Forelimb muscle (tissue), 1 donor: ENCODE measurements at regions not wholly inside any gene's neighbourhood (a gene's known extent, or its start where the extent isn't known, plus 50 kb on each side); places are given as distances from the start of the nearest gene placed in this dataset.
"Not testable (repeated sequence)": the region's sequence is repeated elsewhere in the genome, so short reads cannot be mapped to it uniquely, and the experiment has no call there.

Experiments used
- DNase-seq: peaks from one replicate; pipeline ENCODE4 v3.0.0-alpha.2; 2013; ENCODE audit warnings: low read depth

DNA sequence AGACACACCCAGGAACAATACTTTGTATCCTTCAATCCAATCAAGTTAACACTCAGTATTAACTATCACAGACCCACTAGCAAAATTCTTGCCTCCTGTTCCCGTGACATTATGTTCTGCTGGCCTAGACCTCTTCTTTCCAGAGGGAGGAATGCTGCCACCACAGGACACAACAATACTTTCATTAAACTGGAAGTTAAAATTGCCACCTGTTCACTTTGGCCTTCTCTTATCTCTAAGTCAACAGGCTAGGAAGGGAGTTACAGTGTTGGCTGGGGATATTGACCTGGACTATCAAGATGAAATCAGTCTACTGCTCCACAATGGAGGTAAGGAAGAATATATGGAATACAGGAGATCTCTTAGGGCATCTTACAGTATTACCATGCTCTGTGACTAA lies 1000.4 kb upstream of the GBE1 start:
- no peak for DNase-seq

DNA sequence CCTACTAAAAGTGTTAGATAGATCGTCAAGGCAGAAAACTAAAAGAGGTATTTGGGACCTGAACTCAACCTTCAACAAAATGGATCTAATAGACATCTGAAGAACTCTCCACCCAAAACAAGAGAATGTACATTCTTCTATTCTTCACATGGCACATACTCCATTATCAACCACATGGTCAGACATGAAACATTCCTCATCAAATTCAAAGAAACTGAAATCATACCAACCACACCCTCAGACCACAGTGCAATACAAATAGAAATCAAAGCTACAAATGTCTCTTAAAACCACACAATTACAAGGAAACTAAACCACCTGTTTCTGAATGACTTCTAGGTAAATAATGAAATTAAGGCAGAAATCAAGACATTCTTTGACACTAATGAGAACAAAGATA lies 984.1 kb upstream of the GBE1 start:
- DNase-seq = no peak

DNA sequence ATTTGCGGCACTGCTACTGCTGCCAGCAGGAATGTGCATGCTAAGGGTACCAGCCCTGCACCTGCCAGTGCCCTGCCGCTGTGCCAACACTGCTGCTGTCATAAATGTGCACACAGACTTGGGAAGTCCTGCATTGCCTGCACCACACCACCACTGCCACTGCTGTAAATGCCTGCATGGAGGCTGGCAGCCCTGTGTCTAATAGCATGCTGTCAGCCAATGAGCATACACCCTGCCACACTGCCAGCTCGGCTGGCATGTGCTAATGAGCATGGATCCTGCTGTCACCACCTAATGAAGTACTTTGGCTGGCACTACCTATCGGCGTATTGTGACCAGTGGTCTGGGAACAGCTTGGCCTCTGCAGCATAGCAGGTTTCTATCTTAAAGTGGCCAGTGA lies 981.8 kb upstream of the GBE1 start:
- no peak for DNase-seq

DNA sequence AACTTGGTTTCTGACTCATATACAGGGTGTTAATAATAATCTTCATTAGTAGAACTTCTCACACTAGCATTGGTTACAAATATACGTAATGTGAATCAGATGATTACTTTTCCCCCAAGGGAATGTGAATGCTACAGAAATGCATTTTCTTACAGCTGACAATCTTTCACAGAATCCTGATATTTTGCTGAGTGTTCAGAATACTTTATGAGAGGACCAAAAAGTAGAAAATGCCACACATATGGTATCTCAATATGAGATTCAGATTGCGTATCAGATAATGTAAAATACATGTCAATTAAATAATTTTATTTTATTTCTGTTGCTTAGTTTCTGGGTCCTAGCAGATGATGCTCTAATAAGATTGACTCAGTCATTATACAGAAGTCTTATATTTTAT lies 979.9 kb upstream of the GBE1 start:
- DNase-seq = no peak

DNA sequence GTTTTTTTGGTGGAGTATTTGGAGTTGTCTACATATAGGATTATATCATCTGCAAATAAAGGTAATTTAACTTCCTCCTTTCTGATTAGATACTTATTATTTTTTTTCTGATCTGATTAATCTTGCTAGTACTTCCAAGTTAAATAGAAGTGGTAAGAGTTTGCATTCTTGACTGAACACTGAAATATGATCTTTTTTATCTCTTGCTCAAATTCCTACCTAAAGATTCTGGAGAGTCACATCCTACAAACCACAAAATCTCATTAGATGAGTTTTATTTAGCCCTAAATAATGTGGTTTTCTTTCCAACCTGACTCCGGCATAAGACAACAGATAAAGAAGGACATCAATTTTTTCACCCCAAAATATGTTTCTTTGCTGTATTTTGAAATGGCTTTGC lies 977.9 kb upstream of the GBE1 start:
- no peak for DNase-seq

DNA sequence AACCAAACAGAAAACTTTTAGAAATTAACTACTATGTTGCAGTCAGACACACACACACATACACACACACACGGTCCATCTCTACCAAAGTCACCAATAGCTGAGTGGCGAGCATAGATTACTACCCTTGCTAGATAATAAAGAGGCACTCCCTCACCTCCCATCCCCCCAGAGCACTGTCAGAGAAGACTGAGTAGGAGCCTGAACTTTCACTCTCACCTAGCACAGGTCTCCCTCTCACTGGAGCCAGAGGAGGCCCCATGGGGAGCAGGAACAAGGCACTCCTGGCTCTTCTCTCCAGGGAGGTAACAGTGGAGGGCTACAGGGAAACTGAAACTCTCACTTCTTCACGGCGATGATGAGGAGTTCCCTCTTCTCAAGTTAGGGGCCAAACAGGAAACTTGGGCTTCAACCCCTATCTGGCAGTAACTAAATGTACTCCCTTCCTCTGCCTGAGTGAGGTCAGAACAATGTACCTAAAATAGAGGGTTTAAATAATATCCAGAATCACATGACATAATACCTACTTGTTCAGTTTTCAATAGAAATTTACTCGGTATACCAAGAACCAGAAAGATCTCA lies 975.3 kb upstream of the GBE1 start:
- no peak for DNase-seq

DNA sequence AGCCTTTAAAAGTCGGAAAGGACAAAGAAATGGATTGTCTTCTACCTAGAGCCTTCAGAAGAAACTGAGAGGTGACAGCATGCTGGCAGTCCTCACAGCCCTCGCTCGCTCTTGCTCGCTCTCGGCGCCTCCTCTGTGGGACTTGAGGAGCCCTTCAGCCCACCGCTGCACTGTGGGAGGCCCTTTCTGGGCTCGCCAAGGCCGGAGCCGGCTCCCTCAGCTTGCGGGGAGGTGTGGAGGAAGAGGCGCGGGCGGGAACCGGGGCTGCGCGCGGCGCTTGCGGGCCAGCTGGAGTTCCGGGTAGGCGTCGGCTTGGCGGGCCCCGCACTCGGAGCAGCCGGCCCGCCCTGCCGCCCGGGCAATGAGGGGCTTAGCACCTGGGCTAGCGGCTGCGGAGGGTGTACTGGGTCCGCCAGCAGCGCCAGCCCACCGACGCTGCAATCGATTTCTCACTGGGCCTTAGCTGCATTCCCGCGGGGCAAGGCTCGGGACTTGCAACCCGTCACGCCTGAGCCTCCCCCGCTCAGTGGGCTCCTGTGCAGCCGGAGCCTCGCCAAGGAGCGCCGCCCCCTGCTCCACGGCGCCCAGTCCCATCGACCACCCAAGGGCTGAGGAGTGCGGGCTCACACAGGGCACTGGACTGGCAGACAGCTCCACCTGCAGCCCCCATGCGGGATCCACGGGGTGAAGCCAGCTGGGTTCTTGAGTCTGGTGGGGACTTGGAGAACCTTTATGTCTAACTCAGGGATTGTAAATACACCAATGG lies 953.8 kb upstream of the GBE1 start:
- no peak for DNase-seq

DNA sequence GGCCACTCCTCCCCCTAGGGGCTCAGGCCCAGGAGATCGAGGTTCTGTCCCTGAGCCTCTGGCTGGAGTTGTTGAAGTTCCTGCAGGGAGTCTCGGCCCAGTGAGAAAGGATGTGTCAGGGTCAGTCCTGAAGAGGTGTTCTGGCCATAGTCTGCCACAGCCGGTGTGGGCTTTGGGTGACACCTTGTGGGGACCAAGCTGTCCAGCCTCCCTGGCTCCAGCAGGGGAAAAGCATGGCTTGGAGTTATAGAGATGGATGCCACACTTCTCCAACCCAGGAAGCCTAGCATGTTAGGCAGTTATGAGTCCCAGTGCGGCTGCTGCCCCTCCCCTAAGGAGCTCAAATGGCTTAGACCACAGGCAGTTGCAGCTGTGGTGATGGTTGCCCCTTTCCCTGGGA lies 945.6 kb upstream of the GBE1 start:
- DNase-seq = no peak

DNA sequence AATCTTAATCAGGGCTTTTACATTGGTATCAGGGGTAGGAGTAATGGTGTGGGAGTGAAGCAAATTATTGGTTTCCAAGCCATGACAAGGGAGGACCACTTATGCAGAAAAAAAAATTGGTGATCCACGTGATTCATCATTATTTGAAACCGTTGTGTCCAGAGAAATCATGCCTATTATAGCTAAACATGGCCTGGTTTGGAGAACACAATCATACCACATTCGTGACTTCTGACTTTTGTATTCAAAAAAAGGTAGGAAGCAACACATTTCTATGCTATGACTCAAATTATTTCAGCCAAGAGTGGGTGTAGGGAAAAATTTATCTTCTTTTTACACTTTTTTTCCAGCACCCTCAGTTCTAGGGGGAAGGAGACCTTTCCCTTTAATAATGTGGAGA lies 924.3 kb upstream of the GBE1 start:
- DNase-seq = no peak

DNA sequence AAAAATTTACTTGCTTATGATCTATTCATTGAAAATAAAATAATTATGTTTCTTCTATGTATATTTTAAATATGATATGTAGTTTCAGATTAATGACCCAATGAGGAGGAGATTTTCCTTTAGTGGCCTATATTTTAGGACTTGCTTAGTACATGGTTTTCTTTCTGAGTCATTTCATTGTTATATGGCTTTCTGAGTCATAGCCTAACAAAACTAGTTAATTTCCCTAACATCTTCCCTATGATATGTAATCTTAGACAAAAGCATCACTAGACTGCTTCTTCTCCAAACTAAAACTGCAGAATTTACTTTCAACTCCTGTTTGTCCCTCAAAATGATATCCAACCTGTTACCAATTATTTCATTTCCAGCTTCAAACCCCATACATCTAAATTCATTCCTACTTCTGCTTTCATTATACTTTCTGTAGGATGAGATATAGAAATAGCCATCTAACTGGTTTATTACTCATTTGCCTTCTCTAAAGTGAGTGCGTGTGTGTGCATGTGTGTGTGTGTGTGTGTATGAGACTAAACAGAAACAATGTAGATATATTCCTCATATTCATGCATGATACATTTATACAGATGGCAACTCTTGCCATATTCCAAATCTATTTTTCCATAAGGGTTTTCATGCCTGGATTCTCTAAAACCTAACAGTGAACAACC lies 915.0 kb upstream of the GBE1 start:
- DNase-seq = no peak

DNA sequence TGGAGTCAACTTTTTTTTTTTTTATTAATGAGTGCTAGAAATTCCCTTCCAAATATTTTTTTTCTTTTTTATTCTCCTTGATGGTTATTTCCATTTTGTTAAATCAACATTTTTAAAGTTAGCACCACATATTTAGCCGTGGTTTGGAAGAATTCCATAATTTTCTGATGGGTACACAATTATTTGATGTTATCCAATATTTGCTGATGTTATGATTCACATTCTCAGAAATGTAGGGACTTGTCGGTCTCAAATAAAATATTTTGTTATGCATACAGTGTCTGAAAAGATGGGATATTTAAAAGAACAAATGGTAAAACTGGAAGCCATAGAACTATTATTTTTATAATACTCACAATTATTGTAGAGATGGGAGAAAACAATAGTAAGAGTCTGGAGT lies 911.5 kb upstream of the GBE1 start:
- no peak for DNase-seq

DNA sequence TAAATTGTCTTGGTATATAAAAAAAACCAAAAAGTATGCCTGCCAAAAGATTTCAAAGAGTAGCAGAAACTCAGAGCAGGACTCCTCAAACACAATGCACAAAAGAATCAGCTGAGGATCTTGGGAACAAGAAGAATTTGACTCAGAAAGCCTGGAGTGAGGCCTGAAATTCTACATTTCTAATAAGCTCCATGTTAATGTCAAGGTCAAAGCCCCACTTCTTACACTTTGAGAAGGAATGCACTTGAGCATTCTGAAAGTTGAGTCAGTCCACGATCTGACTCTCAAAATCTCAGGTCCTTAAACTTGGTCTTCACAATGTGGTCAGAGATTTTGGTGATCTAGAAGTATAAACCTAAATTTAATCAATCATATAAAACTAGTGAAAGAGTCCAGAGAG lies 910.0 kb upstream of the GBE1 start:
- no peak for DNase-seq

DNA sequence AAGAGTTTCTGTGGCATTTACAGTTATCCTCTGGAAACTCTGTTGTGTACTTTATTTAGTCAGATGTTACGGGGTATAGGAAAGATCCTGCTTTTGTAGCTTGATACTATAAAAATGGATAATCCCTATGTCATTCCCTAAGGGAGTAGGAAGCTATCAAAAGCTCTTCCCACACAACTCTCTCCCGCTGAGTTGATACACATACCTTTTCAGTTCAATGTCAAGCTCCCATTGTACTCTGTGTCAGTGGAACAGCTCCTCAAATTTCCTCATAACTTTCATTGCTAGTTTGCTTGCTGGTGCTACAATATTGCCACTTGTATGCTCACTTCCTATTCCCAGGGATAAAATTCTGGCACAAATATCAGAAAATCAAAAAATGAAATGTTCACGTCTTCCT lies 893.3 kb upstream of the GBE1 start:
- DNase-seq = no peak

DNA sequence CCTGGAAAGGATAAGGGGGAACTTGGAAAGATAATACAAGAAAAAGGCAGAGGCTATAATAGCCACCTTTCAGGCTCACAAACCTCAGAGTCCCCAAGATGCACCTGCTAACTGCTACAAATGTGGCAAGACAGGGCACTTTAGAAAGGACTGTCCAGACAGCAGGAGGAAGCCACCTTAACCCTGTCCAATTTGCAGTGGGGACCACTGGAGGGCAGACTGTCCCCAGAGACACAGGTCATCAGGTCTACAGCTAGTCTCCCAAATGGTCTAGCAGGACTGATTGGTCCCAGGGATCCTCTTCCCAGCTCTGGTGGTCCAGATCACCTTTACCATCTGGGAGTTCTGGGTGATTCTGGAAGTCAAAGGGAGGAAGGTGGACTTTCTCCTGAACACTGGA lies 882.5 kb upstream of the GBE1 start:
- DNase-seq = no peak

DNA sequence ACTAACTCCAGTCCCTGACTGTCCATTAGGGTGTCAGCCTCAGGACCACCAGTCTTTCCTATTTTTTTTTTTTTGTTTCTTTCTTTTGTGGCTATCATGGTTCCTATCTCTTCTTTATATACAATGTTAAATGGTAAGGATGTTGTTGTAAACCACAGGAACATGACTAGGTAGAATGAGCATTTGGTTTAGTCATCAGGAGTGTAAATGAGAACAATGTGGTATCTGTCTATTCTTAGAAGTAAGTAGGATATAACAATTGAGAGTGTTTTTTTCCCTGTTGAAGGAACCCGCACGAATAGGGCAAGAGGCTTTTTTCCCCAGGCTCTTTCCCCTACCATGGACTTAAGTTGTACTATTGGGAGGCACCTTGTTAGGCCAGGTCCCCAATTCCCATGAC lies 880.3 kb upstream of the GBE1 start:
- DNase-seq = no peak

DNA sequence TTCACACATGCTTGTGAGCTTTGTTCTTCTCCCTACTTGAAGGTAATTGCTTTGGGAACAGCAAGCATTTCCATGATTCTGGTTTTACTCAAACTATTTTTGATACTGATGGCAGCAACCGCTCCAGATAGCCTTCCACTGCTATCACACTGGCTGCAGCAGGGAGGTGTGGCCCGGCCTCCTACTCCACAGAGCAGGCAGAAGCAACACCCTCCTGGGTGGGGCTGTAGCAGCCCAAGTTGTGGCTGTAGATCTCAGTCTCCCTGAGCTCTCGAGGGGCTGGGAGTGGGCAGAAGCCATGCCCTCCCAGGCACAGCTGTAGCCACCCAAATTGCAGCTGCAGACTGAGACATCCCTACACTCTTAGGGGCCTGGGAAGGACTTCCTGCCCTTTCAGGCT lies 878.8 kb upstream of the GBE1 start:
- DNase-seq = no peak

DNA sequence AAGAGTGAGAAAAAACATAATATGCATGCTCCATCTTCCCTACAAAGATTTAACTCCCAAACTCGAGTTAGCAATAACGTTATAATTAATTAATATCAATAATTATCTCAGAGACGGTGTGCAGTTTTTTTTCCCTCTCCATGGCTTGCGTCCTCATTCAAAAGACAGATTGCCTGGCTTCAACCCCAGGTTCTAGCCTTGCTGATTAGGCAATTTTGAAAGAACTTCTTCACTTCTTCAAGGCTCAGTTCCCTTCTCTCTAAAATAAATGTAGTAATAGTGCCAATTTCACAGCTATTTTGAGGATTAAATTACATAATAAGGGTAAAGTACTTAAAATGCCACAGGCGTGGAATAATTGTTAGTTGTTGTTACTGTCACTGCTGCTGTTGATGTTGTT lies 876.1 kb upstream of the GBE1 start:
- DNase-seq = no peak

DNA sequence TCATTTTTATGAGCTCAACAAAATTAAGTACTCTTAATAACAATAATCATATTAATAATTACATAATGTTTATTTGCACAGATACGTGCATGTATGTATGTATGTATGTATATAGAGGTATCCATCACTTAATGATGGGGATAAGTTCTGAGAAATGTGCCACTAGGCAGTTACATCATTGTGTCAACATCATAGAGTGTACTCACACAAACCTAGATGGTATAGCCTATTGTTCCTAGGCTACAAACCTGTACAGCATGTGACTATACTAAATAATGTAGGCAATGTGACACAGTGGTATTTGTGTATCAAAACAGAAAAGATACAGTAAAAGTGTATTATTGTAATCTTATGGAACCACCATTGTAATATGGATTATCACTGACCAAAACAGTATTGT lies 874.7 kb upstream of the GBE1 start:
- DNase-seq = no peak

DNA sequence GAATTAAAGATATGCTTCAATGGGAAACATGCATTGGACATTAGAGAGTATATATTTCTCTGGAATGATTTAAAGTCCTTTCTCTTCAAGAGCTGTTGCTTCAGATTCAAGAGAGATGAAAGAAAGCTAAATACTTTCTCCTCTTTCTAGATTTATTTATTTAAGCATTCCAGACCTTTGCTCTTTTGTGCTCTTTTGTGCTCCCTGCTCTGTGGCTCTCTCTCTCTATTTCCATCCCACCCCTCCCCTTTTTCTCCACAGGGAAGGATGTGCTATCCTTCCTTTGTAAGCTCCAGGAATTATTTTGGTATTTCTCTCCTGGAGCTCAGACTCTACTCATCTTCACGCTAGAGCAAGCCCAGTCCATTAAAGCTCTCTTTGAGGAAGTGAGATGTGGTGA lies 871.9 kb upstream of the GBE1 start:
- DNase-seq = no peak

DNA sequence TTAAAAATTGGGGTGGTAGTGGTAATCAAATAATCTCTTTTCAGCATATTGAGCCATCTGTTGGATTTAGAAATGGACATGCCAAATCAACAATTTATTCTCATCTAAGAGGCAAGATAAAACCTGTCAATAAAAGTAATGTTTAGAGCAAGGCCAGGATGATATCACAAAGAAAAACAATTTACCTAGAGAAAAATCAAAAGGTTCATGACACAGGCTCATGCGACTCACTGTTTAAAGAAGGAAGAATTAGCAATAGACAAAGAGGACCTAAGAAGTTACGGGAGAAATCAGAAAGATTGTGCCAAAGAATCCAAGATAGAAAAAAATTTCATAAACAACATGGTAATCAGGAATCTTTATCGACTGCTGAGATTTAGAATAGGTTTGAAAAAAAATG lies 868.5 kb upstream of the GBE1 start:
- no peak for DNase-seq

DNA sequence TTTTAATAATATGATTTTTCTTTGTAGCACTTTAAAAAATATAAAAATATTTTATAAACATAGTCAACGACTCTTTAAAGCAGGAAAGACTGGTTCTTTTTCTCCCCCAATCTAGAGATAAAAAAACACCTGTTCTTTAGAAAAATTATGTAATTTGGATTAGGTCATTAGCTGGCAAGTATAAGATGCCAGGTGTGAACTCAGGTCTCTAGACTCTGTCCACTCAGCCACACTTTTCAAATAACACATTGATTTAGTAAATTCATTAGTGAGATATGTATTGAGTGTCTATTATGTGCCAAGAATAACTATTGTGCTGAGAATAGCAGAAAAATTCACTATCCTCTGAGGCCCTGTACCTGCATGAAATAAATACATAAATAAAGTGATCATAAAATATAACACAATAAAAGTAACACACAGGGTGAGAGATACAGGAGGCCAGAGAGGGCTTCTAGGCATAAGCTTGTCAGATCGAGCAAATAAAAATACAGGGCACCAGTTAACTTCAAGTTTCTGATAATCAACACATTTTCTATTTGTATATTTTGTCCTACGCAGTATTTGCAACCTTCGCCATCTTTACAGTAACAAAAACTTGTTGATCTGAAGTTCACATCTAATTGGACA lies 867.1 kb upstream of the GBE1 start:
- DNase-seq = no peak

DNA sequence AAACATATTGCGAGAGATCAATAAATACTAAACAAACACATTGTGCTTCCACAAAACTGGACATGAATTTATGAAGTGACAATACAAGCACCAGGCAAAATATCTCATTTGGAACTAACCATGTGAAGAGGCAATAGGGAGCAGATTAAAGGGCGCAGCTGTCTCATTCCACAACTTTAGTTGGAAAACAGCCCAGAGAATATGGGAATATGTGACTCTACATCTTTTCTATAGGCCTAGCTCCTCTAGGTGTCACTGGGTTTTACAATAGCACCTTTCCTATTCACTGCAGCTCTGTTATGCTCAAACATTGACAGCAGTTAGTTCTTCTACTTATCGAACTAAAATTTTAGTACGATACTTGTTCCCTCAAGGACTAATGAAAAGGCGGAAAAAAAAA lies 866.3 kb upstream of the GBE1 start:
- no peak for DNase-seq

DNA sequence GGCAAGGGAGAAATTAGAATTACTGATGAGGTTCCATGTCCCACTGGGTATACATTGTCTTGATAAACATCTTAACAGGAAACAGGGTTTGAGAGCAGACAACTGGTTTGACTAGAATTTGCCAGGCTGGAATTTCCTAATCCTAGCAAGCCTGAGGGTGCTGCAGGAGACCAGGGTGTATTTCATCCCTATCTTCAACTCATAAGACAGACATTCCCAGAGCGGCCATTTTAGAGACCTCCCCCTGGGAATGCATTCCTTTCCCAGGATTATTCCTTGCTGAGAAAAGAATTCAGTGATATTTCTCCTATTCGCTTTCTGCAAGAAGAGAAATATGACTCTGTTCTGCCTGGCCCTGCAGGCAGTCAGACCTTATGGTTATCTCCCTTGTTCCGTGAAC lies 859.3 kb upstream of the GBE1 start:
- not testable (repeated sequence) for DNase-seq
